ENCODE measurements at regions not wholly inside any gene's neighbourhood (a gene's known extent, or its start where the extent isn't known, plus 50 kb on each side); places are given as distances from the start of the nearest gene placed in this dataset.

GRCh38 chr18:1907470-1908206 lies 663.7 kb downstream of the METTL4 start:
- TF ChIP-seq, protein P1, sequence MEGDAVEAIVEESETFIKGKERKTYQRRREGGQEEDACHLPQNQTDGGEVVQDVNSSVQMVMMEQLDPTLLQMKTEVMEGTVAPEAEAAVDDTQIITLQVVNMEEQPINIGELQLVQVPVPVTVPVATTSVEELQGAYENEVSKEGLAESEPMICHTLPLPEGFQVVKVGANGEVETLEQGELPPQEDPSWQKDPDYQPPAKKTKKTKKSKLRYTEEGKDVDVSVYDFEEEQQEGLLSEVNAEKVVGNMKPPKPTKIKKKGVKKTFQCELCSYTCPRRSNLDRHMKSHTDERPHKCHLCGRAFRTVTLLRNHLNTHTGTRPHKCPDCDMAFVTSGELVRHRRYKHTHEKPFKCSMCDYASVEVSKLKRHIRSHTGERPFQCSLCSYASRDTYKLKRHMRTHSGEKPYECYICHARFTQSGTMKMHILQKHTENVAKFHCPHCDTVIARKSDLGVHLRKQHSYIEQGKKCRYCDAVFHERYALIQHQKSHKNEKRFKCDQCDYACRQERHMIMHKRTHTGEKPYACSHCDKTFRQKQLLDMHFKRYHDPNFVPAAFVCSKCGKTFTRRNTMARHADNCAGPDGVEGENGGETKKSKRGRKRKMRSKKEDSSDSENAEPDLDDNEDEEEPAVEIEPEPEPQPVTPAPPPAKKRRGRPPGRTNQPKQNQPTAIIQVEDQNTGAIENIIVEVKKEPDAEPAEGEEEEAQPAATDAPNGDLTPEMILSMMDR (IDR thresholded peaks at IDR 0.05), result no peak
- no peak for TF ChIP-seq ZFX (IDR thresholded peaks at IDR 0.05; ENCODE audit: borderline replicate concordance)

All from 22Rv1 (cell line).